ENCODE measurements at regions not wholly inside any gene's neighbourhood (a gene's known extent, or its start where the extent isn't known, plus 50 kb on each side); places are given as distances from the start of the nearest gene placed in this dataset.

DNA sequence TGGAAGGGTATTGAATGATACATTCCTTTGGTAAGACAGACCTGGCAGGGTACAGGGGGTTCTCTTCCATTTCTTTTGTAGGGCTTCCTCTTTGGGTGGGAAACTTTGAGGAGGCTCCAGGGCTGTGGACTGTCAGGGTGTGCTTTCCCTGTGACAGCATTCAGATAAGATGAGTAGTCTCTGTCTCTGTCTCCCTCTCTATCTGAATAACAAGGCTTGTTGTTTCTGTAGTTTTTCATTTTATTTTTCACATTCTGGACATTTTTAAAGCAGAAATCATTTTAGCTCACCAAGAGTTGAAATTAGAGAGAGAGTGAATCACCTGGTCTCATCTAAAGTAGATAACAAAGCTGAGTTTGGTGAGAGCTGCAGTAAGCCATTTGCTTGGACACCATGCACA lies 100.8 kb upstream of the TPM1 start:
- peak overlapping the region in 10 of 21 experiments; percentile 38 to 78 (median 58) for H3K27ac ChIP-seq

DNA sequence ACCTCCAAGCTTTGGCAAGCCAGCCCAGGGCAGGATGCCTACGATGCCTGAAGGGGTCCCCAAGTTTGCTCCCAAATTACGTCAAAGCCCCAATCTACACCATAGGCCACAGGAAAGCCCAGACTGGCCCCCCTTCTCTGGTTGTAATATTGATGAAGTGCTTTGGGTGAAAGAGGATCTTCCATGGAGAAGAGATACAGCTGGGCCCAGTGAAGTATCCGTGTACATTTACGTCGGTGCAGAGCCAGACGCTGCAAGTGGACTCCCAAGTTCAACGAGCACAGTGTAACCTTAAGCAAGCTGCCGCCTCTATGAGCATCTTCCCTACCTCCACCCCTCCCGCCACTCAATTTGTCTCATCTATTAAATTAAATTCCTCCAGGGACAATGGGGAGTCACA lies 100.1 kb upstream of the TPM1 start:
- Histone ChIP-seq H3K27ac (no peak overlapping the region), H3K4me3 (no peak overlapping the region)

More for the DNA sequence above, 100.8 kb upstream of the TPM1 start:
- no peak overlapping the region for H3K4me3 ChIP-seq

DNA sequence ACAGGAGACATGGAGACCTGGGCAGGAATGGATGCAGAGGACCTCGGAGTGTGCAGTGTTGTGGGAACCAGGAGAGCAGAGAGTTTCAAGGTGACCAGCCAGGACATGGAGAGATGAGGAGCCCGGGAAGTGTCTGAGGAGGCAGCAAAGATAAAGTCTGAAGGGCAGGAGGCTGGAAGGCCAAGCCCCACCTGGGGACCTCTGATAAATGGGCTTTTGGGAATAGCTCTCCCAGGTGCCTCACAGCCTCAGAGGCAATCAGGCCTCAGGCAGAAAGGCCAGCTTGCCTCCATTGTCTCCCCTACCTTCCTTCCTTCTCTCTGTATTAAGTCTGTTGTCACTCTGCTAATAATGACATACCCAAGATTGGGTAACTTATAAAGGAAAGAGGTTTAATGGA lies 97.5 kb upstream of the TPM1 start:
- no peak overlapping the region for H3K4me3 ChIP-seq
- H3K27ac ChIP-seq = no peak overlapping the region

DNA sequence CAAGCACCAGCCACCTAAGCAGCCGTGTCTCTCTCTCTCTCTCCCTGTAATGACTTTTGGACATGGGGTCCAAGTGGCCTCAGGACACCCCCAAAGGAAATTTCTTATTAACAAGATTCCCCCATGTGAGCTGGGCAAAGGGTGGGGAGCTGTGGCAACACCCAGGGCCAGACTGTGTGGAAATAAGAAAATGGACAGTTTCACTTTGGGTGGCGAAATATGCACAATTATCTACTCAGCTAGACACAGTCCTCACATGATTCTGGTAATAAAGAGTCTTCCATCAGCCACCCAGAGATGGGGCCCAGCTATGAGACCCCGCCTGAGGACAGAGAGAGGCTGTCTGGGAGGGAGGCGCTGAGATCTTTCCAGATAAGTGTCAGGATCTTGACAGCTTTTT lies 96.8 kb upstream of the TPM1 start:
- H3K4me3 ChIP-seq = no peak overlapping the region
- no peak overlapping the region for H3K27ac ChIP-seq

DNA sequence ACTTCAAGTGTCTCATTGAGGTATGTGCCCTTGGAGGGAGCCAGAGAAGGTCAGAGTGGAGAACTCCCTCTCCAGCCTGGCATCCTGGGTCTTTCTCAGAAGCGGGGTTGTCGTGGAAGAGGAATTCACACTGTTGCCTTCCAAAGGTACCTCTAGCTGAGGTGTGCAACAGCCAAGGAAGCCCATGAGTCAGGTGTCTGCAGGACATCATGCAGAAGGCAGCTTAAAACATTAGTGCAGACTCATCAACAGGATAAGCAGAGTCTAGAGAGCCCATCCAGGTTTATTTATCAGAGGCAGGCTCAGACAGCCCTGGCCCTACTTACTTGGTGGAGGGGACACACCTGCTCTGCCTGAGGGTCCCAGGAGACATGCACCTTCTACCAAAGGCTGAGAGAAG lies 95.6 kb upstream of the TPM1 start:
- no peak overlapping the region for H3K27ac ChIP-seq
- H3K4me3 ChIP-seq = no peak overlapping the region

DNA sequence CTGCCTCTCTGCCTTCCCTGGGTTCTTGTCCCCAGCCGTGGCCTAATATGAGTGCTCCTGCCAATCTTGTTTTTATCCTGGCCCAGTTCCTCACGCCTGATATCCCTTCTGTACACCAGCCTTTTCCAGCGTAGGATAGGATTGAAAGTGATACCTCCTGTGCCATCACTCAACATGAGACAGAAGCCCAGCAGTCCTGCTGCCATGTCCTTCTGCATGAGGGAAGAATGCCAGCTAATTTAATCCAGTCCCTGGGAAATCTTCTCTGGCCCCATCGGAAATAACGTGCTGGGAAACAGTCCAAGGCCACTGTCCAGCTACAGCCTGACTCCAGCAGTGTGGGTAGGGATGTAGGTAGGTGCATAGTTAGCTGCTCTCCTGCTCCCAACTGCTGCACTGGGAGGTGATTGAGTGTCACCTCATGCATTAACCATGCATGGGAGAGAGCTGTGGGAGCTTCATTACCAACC lies 92.0 kb upstream of the TPM1 start:
- Histone ChIP-seq H3K27ac (no peak overlapping the region), H3K4me3 (no peak overlapping the region)

DNA sequence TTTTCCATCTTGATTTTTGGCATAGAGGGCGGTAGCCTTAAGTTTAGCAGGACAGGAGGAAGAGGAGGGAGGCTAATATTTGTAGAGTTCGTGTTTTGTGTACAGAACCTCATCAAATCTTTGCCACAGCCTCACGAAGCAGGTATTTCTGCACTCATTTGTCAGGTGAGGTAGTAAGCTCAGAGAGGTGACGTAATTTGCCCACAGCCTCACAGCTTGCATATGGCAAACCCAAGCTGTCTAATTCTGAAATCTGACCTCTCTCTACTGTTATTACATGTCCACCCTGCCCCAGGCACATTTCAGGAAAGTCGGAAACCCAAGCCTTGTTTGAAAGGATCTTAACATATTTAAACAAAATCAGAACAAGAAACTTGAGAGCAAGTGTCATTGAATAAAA lies 91.1 kb upstream of the TPM1 start:
- Histone ChIP-seq H3K27ac (no peak overlapping the region), H3K4me3 (no peak overlapping the region)

DNA sequence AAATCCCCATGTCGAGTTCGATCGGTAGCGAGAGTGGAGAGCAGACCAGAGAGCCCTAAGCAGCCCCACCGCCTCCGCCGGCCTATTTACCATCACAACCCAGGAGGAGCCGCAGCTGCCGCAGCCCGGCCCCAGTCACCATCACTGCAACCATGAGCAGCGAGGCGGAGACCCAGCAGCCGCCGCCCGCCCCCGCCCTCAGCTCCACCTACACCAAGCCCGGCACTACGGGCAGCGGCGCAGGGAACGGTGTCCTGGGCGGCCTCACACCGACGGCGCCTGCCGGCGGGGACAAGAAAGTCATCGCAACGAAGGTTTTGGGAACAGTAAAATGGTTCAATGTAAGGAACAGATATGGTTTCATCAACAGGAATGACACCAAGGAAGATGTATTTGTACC lies 89.5 kb upstream of the TPM1 start:
- Histone ChIP-seq H3K4me3 (no peak overlapping the region), H3K27ac (no peak overlapping the region)

DNA sequence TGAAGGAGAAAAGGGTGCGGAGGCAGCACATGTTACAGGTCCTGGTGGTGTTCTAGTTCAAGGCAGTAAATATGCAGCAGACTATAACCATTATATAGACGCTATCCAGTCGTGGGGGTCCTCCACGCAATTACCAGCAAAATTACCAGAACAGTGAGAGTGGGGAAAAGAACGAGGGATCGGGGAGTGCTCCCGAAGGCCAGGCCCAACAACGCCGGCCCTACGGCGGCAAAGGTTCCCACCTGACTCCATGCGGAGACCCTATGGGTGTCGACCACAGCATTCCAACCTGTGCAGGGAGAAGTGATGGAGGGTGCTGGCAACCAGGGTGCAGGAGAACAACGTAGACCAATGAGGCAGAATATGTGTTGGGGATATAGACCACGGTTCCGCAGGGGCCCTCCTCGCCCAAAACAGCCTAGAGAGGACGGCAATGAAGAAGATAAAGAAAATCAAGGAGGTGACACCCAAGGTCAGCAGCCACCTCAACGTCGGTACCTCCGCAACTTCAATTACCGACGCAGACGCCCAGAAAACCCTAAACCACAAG lies 89.0 kb upstream of the TPM1 start:
- no peak overlapping the region for H3K4me3 ChIP-seq
- no peak overlapping the region for H3K27ac ChIP-seq

DNA sequence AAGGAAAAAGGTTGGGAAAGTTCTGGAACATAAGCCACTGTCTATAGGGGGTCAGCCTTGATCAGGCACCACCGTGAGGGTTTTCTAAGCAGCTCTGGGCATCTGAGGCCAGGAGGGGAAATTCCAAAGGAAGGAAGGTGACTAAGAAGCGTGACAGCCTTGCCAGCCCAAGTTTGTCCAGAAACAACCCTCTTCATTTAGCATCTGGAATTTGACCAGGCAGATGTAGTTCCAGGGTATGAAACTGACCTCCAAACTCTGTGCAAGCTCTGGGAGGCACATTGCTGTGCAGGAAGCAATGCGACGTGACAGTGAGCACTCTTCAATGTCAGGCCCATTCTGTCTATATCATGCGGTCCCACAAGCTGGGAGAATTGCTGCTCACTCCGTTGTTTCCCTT lies 85.4 kb upstream of the TPM1 start:
- Histone ChIP-seq H3K4me3 (no peak overlapping the region), H3K27ac (no peak overlapping the region)

DNA sequence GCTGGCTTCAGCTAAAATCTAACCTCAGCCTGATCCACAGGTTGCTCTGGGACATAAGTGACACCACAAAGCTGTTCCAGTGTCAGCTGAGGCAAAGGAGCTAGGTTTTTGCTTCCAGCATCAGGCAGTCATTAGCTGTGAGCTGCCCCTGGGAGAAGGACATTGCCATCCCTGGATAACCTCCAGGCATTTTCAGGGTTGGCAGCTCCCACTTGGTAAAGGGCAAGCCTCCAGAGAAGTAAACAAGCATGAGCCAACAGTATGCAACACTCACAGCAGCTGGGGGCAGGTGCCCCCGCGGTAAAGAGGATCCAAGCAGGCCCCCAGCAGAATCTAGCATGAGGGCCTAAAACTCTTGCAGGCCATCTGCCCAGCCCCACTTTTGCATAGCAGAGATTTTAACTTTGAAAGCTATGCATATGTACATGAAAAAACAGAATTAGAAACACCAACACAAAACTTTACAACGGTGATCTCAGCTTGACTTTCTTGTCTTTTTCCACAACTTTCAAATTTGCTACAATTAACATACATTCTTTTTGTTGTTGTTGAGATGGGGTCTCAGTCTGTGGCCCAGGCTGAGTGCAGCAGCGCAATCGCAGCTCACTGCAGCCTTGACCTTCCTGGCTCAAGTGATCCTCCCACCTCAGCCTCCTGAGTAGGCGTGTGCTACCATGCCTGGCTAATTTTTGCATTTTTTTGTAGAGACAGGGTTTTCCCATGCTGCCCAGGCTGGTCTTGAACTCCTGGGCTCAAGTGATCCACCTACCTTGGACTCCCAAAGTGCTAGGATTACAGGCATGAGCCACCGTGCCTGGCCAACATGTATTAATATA lies 83.8 kb upstream of the TPM1 start:
- no peak overlapping the region for H3K27ac ChIP-seq
- H3K4me3 ChIP-seq = no peak overlapping the region

DNA sequence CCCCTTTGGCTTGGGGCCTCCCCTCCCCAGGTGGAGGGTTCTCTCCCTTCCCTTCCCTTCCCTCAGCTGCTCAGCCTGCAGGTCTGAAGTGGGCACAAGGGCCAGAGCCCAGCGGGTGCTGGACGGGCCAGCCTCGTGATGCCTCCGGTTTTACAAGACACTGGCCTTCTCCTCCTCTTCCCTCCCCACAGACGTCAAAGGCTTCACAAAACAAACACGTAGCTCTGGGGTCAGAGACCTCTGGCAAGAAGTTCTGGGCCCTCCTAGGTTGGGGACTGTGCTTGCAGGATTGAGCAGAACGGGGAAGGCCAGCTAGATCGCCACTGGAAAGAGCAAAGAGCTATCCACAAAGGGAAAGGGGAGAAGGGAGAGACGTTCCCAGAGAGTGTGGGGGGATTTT lies 81.4 kb upstream of the TPM1 start:
- Histone ChIP-seq H3K27ac (no peak overlapping the region), H3K4me3 (no peak overlapping the region)

DNA sequence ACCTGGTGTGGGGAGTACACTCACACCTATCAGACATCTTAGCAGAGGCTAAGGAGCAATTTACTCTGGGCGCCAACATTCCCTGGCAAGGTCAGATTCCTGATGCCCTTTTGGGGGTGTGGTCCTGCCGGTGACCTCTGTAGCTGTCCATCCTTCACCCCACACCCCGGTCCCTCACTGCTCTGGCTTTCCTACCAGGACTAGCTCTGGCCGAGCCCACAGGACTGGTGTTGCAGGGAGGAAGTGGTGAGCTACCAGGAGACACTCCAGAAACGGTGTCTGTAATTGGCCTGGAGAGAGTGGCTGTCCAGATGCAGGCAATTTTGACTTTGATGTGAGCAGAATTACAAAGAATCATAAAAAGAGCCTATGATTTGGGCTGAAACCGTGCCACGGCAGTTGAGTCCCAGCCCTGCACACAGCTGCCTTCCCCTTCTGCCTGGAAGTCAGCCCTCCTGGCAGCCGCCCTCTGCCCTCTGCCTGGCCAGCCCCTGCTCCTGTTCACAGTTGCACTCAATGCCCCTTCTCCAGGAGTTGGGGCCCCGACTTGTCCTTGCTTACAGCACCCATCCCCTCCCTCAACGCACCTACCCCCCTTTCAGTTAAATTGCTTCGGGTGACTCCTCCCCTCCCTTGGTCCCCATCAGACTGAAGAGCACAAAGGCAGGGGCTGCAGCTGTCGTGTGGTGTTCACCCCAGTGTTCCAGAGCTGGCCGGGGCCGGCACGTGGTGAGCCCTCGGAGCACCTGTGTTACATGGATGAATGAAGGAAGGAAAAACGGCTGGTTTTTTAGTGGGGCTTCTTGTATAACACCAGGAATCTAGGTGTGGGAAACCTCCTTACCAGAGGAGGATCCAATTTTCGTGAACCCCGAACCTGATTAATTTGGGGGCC lies 80.2 kb upstream of the TPM1 start:
- Histone ChIP-seq H3K4me3 (no peak overlapping the region), H3K27ac (no peak overlapping the region)

DNA sequence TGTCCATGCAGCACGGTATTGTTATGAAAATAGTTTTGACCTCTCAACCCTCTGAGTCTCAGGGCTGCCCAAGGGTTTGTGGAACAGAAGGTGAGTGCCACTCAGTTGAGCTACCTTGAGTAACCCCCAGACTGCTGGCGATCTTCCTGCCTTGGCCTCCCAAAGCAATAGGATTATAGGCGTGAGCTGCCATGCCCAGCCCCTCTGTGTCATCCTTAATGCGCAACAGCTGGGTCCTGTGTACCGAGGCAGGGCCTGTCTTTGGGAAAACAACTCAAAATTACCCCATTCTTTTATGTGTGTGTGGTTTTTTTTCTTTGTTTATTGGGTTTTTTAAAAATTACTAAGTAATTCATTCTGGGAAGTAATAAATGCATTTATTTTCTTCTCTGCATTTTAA lies 78.3 kb upstream of the TPM1 start:
- no peak overlapping the region for H3K27ac ChIP-seq
- H3K4me3 ChIP-seq = no peak overlapping the region

DNA sequence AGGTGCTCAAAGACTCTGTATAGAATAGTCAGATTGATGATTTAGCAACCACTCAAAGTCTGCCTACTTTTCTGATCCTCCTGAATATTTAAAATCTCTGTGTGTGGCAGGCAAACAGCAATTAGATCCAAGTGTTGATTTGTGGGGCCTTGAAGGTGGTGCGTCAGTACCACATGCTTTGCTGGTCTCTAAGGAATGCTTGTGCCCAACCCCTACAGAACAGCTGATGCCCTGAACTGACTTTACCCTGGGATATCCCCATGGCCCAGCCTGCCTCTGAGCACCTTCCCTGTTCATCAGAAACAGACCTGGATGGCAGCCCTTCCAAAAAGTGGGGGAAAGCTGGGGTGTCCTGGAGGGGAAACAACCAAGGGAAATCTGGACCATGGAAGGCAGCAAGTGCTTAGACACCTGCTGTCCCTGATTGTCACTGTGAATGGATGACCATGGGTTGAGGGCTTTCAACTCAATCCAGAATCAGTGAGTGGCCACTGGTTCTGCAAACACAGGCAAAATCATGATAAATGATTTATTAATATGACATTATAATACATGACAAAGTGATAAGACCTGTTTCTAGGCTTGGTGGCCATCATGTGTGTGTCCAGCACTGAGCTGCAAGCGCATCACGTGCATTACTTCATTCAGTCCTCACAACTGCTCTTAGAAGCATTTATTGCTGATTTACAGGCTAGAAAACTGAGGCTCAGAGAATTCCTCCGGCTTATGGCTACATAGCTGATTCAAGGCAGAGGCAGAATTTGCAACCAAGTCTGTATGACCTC lies 76.1 kb upstream of the TPM1 start:
- H3K4me3 ChIP-seq = no peak overlapping the region
- no peak overlapping the region for H3K27ac ChIP-seq

DNA sequence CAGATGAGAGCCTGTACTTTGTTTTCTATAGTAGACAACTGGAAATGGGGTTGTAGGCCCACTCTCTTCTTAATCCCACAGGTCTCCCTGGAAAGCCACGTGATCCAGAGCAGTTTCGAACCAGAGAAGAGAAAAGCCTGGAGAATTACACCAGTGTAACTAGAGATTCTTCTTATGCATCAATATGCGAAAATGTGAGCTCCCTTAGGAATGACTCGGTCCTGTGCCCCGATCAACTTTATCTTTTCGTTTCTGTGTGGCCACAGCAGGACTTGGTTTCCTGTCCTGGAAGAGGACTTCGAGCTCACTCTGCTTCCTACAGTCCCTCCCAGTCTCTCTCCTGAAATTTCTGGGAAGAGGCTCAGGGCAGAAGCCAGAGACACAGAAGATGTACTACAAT lies 73.8 kb upstream of the TPM1 start:
- no peak overlapping the region for H3K4me3 ChIP-seq
- H3K27ac ChIP-seq = no peak overlapping the region

DNA sequence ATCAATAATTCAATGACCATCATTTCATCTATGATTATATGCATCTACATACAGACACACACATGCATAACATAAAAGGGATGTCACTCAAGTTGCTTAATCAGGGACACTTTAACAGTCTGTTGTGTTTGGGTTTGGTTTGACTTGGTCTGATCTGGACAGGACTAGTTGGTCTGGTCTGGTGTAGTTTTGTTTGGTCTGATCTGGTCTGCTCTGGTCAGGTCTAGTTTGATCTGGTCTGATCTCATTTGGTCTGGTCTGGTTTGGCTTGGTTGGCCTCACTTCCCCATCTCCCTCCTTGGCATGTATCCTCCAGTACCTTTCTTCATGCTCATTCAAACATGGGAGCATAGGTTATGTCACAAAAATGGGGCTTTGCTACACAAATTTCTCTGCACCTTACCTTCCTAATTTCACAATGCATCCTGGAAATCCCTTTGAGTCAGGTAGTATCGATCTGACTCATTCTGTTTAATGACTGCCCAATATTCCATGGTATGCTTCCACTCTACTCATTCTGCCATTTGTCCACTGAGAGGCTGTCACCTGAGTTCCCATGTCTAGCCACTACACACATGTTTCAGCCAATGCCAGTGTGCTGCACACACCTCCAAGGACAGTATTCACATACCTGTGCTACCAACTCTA lies 73.0 kb upstream of the TPM1 start:
- Histone ChIP-seq H3K4me3 (no peak overlapping the region), H3K27ac (no peak overlapping the region)

DNA sequence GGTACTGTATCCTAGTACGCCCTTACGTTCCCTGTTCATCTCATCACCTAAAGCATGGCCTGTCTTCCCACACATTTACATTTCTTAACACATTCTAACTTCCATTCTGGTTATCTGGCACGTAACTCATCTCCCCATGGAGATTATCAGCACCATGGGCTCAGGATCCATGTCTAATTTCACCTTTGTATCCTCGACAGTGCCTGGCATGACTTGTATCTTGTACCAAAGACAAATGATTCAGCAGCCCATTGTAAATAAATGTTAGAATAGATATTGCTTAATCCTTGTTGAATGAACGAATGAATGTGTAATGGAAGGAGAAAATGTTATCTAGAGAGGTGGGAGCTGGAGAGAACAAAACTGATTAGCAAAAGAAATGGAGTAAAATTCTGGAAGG lies 69.7 kb upstream of the TPM1 start:
- Histone ChIP-seq H3K27ac (no peak overlapping the region), H3K4me3 (no peak overlapping the region)

DNA sequence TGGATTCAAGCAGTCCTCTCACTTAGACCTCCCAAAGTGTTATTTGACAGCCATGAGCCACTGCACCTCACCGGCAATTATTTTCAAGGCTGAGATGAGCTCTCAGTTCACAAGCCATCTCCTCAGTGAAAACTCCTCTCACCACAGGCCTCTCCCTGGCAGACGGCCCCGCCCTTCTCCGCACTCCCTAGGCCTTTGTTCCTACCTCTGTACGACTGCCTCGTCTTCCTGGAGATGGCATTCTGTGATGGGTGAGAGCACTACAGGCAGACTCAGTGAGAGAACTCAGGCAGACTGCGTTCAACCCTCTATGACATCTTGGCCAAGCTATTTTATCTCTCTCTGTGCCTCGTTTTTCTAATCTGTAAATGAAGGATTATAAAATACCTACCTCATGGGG lies 67.0 kb upstream of the TPM1 start:
- no peak overlapping the region for H3K4me3 ChIP-seq
- H3K27ac ChIP-seq = no peak overlapping the region
